ENCODE measurements at regions not wholly inside any gene's neighbourhood (a gene's known extent, or its start where the extent isn't known, plus 50 kb on each side); places are given as distances from the start of the nearest gene placed in this dataset.
"Not testable (repeated sequence)": the region's sequence is repeated elsewhere in the genome, so short reads cannot be mapped to it uniquely, and the experiment has no call there.

DNA sequence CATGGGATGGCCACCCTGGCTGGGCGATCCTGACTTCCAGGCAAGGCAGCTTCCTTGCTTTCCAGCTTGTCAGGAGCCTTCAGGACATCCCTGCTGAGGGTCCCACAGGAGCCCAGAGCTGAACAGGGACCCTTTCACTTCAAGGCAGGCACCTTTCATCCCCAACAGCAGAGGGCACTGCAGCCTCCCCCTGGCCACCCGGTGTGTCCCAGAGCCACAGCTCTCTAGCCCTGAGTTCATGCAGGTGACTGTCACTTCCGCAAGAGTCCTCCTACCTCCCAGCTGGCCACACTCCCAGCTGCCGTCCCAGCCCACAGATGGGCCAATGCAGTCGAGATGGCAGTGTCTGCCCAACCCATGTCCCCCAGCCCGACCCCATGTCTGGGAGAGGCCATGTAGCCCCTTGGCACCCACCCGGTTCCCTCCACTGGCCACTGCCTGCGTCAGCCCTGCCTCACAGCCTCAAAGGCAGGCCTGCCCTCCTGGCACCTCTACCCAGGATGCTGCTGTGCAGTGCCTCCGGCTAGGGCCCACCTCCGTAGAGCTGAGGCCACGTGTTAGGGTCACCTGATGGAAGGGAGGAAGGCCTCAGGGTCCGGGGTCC, 248.3 kb downstream of the CCDC74A start:
- TF ChIP-seq GABPB1 (CRISPR knock-in tag; IDR thresholded peaks at IDR 0.05); POLR2A (conservative IDR thresholded peaks at IDR 0.05): not testable (repeated sequence)
- peak in 2 of 3 experiments; percentile 12; a peak in 1 of 6 replicates for TF ChIP-seq CTCF (IDR thresholded peaks at IDR 0.05 in 2 of 3, conservative IDR thresholded peaks at IDR 0.05 in 1 of 3; ENCODE audit: insufficient read depth in 2 of 3, low read depth in 1 of 3, low read length in 3 of 3)

Data from K562 (cell line).